HG03045 (cell line): ENCODE measurements at regions not wholly inside any gene's neighbourhood (a gene's known extent, or its start where the extent isn't known, plus 50 kb on each side); places are given as distances from the start of the nearest gene placed in this dataset.

Source experiments
- ATAC-seq: cut with Tn5 transposase; IDR thresholded peaks from one replicate; pipeline ENCODE4 v1.9.1; 2021; ENCODE audit warnings: mild to moderate bottlenecking, moderate library complexity; ENCODE audit not compliant: unreplicated experiment

GRCh38 chr13:107365466-107366215 is 797.7 kb upstream of the ARGLU1 start:
- ATAC-seq, result no peak

- ATAC-seq, result no peak
Observed at GRCh38 chr13:107364658-107365057, 796.7 kb upstream of the ARGLU1 start.

DNA sequence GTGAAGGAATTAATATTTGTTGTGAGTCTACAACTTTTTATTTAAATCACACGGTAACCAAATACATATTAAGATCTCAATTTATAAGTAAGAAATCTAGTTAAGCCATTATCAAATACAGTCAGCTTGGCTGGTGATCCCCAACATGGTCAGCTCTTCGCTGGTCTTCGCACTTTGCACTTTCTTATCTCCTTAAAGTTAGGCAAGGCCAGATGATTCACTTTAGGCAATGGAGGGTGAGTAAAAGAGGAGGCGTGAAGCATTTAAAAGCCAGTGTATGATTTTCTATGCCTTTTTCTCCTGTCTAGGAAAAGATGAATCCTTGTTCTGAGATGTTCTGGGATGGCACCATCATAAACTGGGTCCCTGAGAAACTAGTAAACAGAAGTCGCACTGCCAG is 793.7 kb upstream of the ARGLU1 start:
- no peak for ATAC-seq

GRCh38 chr13:107360010-107360409 is 792.1 kb upstream of the ARGLU1 start:
- no peak for ATAC-seq

DNA sequence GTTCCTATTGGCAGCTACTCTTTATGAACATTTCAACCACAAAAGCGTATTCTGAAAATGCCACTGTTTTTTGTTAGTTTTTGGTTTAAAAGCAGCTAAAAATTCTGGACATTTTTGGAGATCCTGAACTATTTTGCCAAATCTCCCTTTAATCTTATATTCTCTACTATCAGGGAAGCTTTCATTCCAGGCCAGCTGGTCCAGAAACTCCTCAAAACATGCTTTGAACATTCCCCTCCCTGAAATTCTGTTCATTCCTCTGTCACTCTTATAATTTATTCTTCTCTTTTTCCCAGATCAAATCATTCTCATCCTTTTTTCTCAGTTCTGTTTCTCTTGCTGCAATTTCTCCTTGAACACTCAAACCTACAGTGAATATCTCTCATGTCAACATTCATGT is 790.9 kb upstream of the ARGLU1 start:
- no peak for ATAC-seq

GRCh38 chr13:107351305-107351704 is 783.4 kb upstream of the ARGLU1 start:
- no peak for ATAC-seq

GRCh38 chr13:107348925-107349324 is 781.0 kb upstream of the ARGLU1 start:
- no peak for ATAC-seq

DNA sequence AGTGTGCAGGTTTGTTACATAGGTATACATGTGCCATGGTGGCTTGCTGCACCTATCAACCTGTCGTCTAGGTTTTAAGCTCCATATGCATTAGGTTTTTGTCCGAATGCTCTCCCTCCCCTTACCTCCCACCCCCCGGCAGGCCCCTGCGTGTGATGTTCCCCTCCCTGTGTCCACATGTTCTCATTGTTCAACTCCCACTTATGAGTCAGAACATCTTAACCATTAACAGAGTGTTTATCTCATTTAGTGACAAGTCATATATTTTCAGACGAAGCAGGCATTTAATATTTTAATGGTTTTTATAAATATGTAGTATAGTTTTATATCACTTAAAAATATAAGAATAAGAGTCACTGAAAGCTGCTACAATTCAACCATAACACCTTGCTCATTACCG is 780.5 kb upstream of the ARGLU1 start:
- no peak for ATAC-seq

DNA sequence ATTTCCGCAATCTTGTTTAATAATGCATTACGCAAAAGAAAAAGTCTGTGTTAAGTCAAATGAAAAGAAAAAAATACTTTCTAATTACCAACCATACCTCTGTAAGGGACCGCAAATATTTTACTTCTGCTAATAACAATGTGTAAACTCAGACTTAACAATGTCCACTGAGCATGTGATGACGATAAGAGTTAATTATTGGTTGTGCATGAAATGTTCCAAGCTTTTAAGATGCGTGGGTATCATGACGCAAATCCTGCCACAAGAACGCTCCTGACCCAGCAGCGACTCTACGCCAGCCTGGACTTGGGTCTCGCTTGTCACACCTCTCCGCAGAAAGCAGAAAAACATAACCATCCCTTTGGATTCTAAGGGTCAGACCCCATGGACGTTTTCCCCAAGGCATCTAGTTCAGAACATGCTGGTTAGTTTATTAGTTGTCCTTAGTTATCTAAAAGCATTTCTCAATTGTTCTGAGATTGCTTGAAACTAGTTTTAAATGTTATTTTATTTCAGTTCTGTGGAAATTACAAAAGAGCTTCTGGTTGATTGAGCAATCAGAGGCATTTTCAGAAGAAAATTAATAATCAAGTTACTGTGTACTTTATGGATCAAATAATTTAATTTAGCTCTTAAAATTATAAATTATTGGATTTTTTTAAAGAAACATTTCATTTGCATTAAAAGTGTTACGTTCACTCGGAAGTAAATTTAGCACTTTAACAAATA is 779.9 kb upstream of the ARGLU1 start:
- ATAC-seq, result no peak

DNA sequence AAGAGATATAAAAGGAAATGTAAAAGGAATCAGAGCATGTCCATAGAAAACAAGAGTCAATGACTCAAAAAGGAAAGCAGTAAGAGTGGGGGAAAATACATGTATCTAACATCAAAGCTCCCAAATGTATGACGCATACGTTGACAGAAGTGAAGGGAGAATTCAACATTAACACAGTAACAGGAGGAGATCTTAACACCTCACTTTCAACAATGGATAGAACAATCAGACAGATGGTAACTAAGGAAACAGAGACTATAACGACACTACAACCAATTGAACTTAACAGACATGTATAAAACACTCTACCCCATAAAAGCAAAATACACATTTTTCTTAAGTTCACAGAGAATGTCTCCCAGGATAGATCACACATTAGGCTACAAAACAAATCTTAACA is 774.8 kb upstream of the ARGLU1 start:
- ATAC-seq, result no peak

DNA sequence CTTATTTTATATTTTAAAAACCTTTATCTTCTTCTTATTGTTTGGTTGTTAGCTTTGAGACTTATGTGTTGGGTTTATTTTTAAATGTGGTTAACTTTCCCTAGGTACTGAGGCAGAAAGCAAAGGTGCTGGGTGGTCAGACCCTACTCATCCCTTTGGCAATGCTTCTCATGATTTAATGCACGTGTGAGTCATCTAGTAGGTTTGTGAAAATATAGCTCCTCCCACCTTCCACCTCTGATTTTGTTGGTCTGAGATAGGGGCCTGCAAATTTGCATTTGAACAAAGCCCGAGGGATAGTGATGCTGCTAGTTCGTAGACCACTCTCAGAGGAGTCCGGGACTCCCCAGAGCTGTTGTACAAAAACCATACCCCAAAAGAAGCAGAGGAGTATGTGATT is 771.3 kb upstream of the ARGLU1 start:
- ATAC-seq, result no peak

DNA sequence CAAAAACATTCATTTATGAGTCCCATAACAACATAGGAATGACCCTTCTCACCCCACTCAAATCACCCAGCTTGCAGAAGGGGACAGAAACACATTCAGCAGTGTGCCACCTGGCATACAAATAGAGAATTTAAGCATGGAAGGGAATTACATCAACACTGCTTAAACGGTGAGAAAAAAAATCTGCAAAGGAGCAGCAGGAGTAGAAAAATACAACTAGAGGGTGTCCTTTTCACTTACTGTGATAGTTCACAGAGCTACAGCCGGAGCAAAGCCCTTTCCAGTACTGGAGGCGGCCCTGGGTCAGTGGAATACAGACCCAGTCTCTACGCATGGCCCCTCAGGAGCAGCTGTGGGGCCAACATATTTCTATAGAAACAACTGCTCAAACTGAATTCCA is 764.3 kb upstream of the ARGLU1 start:
- no peak for ATAC-seq

DNA sequence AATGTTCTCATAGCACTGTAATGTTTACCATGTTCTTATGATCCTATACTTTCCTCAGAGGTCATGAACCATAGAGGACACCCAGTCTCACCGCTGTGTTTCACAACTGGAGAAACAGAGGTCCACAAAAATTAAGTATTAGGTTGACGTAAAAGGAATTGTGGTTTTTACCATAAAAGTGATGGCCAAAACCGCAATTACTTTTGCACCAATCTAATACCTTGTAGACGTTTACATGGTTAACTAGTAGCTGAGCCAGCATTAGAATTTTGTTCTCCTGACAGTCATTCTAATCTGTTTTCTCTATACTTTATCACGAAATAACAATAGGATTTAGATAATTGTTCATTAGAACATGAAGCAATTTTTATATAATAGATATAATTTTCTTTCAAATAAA is 763.4 kb upstream of the ARGLU1 start:
- ATAC-seq, result no peak

- no peak for ATAC-seq
Observed at GRCh38 chr13:107330484-107330883, 762.5 kb upstream of the ARGLU1 start.

DNA sequence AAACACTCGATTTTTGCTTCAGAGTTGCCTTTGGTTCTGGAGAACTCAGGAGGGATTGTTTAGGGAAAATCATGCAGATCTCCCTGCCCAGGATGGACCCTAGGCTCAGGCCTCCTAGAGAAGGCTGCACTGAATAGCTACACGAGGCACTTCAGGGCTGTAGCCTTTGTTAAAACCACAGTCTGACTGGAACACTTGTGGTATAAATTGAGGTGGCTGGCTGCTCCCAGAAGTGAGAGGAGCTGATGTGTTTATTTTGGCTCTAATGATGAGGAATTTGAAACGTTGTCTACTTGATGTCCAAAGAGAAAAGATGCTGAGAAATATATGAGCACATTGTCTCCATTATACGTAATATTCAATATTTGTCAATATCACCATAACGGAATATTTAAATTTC is 762.1 kb upstream of the ARGLU1 start:
- no peak for ATAC-seq

GRCh38 chr13:107324416-107325204 is 756.7 kb upstream of the ARGLU1 start:
- no peak for ATAC-seq

DNA sequence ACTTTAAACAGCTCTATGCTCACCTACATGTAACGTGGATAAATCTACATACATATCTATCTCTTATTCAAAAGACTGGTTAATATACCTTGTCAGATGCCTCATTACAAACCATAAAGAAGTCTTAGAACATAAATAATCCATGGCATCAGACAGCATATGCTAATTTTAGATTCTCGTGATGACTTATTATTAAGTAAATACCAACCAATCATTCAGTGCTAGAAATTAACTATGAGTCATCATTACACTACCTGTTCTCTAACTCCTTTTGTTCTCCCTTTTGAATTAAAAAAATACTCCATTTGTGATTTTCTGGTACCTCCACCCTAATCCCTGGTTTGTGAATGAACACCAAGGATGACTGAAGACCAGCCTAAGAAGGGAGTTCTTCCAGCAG is 754.3 kb upstream of the ARGLU1 start:
- ATAC-seq, result no peak

GRCh38 chr13:107305178-107305577 is 737.2 kb upstream of the ARGLU1 start:
- no peak for ATAC-seq

- ATAC-seq, result no peak
Observed at GRCh38 chr13:107301724-107302374, 733.9 kb upstream of the ARGLU1 start.

- no peak for ATAC-seq
Observed at GRCh38 chr13:107299717-107300116, 731.8 kb upstream of the ARGLU1 start.

GRCh38 chr13:107296804-107297203 is 728.9 kb upstream of the ARGLU1 start:
- no peak for ATAC-seq
